Tibial nerve (tissue), 4 donors: ENCODE measurements at regions not wholly inside any gene's neighbourhood (a gene's known extent, or its start where the extent isn't known, plus 50 kb on each side); places are given as distances from the start of the nearest gene placed in this dataset.

Experiments
- EP300 ChIP-seq, 2 donors: sonication (generic); formaldehyde crosslinking; IDR thresholded peaks; one replicate each; pipeline ENCODE4 v1.6.1; 2017; ENCODE audit warnings: antibody characterized with exemption in 2 of 2, mild to moderate bottlenecking in 1 of 2
- TF ChIP-seq, protein P1 (sequence below), 5 experiments: fragments of 200-600 bp in 3 of 5; fragments of 450-650 bp in 2 of 5; sonication (generic) in 3 of 5; IDR thresholded peaks; one replicate each; pipeline ENCODE4 v1.5.1; 2016 to 2019; ENCODE audit warnings: antibody characterized with exemption in 5 of 5, mild to moderate bottlenecking in 3 of 5, moderate library complexity in 2 of 5

DNA sequence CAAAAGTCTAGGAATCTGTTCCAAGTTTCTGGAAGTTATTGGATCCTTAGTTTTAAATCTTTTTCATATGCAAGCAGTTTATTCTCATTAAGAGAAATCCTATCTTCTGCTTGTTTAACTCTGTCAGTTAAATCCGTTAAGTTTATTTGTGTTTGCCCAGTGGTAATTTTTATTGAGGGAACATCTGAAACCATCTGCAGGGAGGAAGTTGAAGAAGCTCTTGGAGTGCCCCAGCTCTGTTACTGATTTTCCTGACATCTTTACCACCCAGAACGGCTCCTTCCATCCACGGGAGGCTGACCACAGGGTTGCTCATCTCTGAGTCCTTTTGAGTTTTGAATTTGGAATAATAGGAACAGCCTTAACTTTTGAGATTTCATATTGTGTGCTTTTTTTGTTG is 99.9 kb upstream of the ZNF618 start:
- TF ChIP-seq, protein P1, sequence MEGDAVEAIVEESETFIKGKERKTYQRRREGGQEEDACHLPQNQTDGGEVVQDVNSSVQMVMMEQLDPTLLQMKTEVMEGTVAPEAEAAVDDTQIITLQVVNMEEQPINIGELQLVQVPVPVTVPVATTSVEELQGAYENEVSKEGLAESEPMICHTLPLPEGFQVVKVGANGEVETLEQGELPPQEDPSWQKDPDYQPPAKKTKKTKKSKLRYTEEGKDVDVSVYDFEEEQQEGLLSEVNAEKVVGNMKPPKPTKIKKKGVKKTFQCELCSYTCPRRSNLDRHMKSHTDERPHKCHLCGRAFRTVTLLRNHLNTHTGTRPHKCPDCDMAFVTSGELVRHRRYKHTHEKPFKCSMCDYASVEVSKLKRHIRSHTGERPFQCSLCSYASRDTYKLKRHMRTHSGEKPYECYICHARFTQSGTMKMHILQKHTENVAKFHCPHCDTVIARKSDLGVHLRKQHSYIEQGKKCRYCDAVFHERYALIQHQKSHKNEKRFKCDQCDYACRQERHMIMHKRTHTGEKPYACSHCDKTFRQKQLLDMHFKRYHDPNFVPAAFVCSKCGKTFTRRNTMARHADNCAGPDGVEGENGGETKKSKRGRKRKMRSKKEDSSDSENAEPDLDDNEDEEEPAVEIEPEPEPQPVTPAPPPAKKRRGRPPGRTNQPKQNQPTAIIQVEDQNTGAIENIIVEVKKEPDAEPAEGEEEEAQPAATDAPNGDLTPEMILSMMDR (IDR thresholded peaks at IDR 0.05) = no peak
- no peak for TF ChIP-seq EP300 (IDR thresholded peaks at IDR 0.05)
